HepG2 (cell line): ENCODE measurements at regions not wholly inside any gene's neighbourhood (a gene's known extent, or its start where the extent isn't known, plus 50 kb on each side); places are given as distances from the start of the nearest gene placed in this dataset.

ENCODE experiments used
- ATAC-seq: fragments of 200-7000 bp; cut with Tn5 transposase; 3 replicates; pipeline ENCODE4 v1.9.1; 2020; ENCODE audit warnings: mild to moderate bottlenecking, moderate library complexity
- BruUV-seq: library from RNA; stranded (reverse); fragments of 400-500 nt; replicated peaks from 2 replicates; lab custom pipeline; 2021; lab: Mats Ljungman, UMichigan
- CTCF ChIA-PET: fragments of 300-600 bp; formaldehyde crosslinking; extraction: SDS; loops from one replicate; lab custom pipeline; 2021; ENCODE audit warnings: low total read pairs, inconsistent platforms, low intra/inter-chr PET ratio; lab: Yijun Ruan, JAX
- POLR2A ChIA-PET: fragments of 350-600 bp; sonication (Branson Sonifier 250); formaldehyde crosslinking; loops from one replicate; lab custom pipeline; 2020; ENCODE audit warnings: antibody characterized with exemption, inconsistent platforms; lab: Yijun Ruan, JAX
- DNase-seq: peaks from one replicate; pipeline ENCODE4 v3.0.0-alpha.2; 2015; ENCODE audit warnings: low spot score
- FAIRE-seq: peaks from 3 replicates; lab custom pipeline; 2011; peaks lifted over from hg19 to GRCh38; lab: Jason Lieb, UNC
- H2AFZ ChIP-seq: one replicate; pipeline ENCODE4 v1.6.1; 2011; ENCODE audit warnings: low read length, inconsistent platforms
- H3K27ac ChIP-seq: fragments of 300-600 bp; 3 replicates; pipeline ENCODE4 v1.8.0; 2011; ENCODE audit warnings: mixed run types, mild to moderate bottlenecking, mixed read lengths, low read length, inconsistent platforms; ENCODE audit not compliant: insufficient read depth; ENCODE audit errors: extremely low read length
- H3K27me3 ChIP-seq, 2 experiments: fragments of 200-600 bp in 1 of 2; 2 replicates in 1 of 2; 3 replicates in 1 of 2; pipeline versions ENCODE4 v1.6.0 to v1.8.0; 2011; ENCODE audit warnings: low read length in 2 of 2, mild to moderate bottlenecking in 2 of 2, moderate library complexity in 2 of 2, inconsistent platforms in 1 of 2; ENCODE audit not compliant: insufficient read depth in 2 of 2, control insufficient read depth in 1 of 2
- H3K36me3 ChIP-seq, 2 experiments: fragments of 200-600 bp in 1 of 2; replicated peaks in 1 of 2; 2 replicates in 1 of 2; 3 replicates in 1 of 2; pipeline versions ENCODE4 v1.5.1 to v1.8.0; 2011; ENCODE audit warnings: low read length in 2 of 2, inconsistent platforms in 1 of 2; ENCODE audit not compliant: insufficient read depth in 2 of 2, control insufficient read depth in 1 of 2
- H3K4me1 ChIP-seq: 2 replicates; pipeline ENCODE4 v1.5.1; 2012; ENCODE audit warnings: low read length, inconsistent platforms; ENCODE audit not compliant: insufficient read depth
- H3K4me2 ChIP-seq: 2 replicates; pipeline ENCODE4 v1.6.0; 2011; ENCODE audit warnings: low read depth, low read length, inconsistent platforms
- H3K4me3 ChIP-seq, 3 experiments: fragments of 200-600 bp in 1 of 3; sonication (generic), shearing (Covaris generic) in 1 of 3; replicated peaks in 1 of 3; 2 replicates each; pipeline ENCODE4 v1.5.1; 2011 to 2016; ENCODE audit warnings: low read length in 3 of 3, inconsistent platforms in 2 of 3, low read depth in 2 of 3, mild to moderate bottlenecking in 2 of 3, control low read depth in 1 of 3, mixed read lengths in 1 of 3; ENCODE audit not compliant: insufficient read depth in 1 of 3
- H3K79me2 ChIP-seq: one replicate; pipeline ENCODE4 v1.6.1; 2011; ENCODE audit warnings: low read length, inconsistent platforms; ENCODE audit not compliant: insufficient read depth
- H3K9ac ChIP-seq: 2 replicates; pipeline ENCODE4 v1.6.0; 2011; ENCODE audit warnings: mild to moderate bottlenecking, low read depth, low read length, inconsistent platforms; ENCODE audit not compliant: insufficient read depth
- H3K9me3 ChIP-seq: 2 replicates; pipeline ENCODE4 v1.5.1; 2012; ENCODE audit warnings: mild to moderate bottlenecking, low read length
- H4K20me1 ChIP-seq: 2 replicates; pipeline ENCODE4 v1.6.0; 2011; ENCODE audit warnings: inconsistent platforms, mild to moderate bottlenecking, low read length, moderate library complexity; ENCODE audit not compliant: insufficient read depth
- ERF ChIP-seq: IDR thresholded peaks from 2 replicates; pipeline ENCODE4 v1.6.1; 2018; ENCODE audit warnings: missing biosample characterization, missing genetic modification reagents
- GATAD2A ChIP-seq: IDR thresholded peaks from 2 replicates; pipeline ENCODE4 v1.6.1; 2016
- GFI1 ChIP-seq: sonication (generic); formaldehyde crosslinking; IDR thresholded peaks from 2 replicates; pipeline ENCODE4 v1.5.0; 2020; ENCODE audit warnings: missing genetic modification reagents, mild to moderate bottlenecking, borderline replicate concordance
- HMG20A ChIP-seq: IDR thresholded peaks from 2 replicates; pipeline ENCODE4 v1.6.1; 2016; ENCODE audit warnings: borderline replicate concordance
- JDP2 ChIP-seq: sonication (generic); formaldehyde crosslinking; IDR thresholded peaks from 2 replicates; pipeline ENCODE4 v1.8.1; 2022; ENCODE audit warnings: missing genetic modification reagents, borderline replicate concordance
- KAT8 ChIP-seq: IDR thresholded peaks from 2 replicates; pipeline ENCODE4 v1.6.1; 2016; ENCODE audit warnings: missing genetic modification reagents, missing compliant biosample characterization
- LCORL ChIP-seq, 2 experiments: fragments of 450-650 bp in 1 of 2; sonication (generic) in 1 of 2; formaldehyde crosslinking in 1 of 2; IDR thresholded peaks; 2 replicates each; pipeline versions ENCODE4 v1.5.0 to v1.6.1; 2017 to 2020; ENCODE audit warnings: antibody characterized with exemption in 1 of 2, missing genetic modification reagents in 1 of 2
- MAFF ChIP-seq: IDR thresholded peaks from 2 replicates; pipeline ENCODE4 v1.6.1; 2011; ENCODE audit warnings: low read depth, low read length, improper control_type of control experiment
- SMYD3 ChIP-seq: sonication (generic); formaldehyde crosslinking; IDR thresholded peaks from 2 replicates; pipeline ENCODE4 v1.8.1; 2023; ENCODE audit warnings: mild to moderate bottlenecking, missing genetic modification reagents
- TRIM22 ChIP-seq: fragments of 450-650 bp; IDR thresholded peaks from 2 replicates; pipeline ENCODE4 v1.6.1; 2017
- ZBTB49 ChIP-seq: sonication (generic); formaldehyde crosslinking; IDR thresholded peaks from 2 replicates; pipeline ENCODE4 v1.4.0; 2020; ENCODE audit warnings: missing genetic modification reagents, borderline replicate concordance
- ZNF205 ChIP-seq: IDR thresholded peaks from 2 replicates; pipeline ENCODE4 v1.6.1; 2018; ENCODE audit warnings: missing biosample characterization, missing genetic modification reagents
- ZNF619 ChIP-seq: sonication (generic); formaldehyde crosslinking; IDR thresholded peaks from 2 replicates; pipeline ENCODE4 v1.4.0; 2020; ENCODE audit warnings: mild to moderate bottlenecking, missing genetic modification reagents
- ZSCAN31 ChIP-seq: sonication (generic); formaldehyde crosslinking; IDR thresholded peaks from 2 replicates; pipeline ENCODE4 v1.5.0; 2020; ENCODE audit warnings: low read depth, mild to moderate bottlenecking, missing genetic modification reagents
- WGBS: methylation state at CpG from one replicate; pipeline ENCODE4 v1.1.6; 2017; ENCODE audit warnings: low lambda C conversion rate; 5-methylcytosine and 5-hydroxymethylcytosine counted together
- in situ Hi-C: cut with HindIII; loops from 2 replicates; pipeline ENCODE4 v1.10.0; 2017; ENCODE audit warnings: low pct_unique_long_range_greater_than_20kb; ENCODE audit not compliant: extremely low pct_ligation_motif_present
- intact Hi-C: fragments of 100-400 bp; cut with micrococcal nuclease; formaldehyde crosslinking; loops from one replicate; pipeline ENCODE4 v1.10.0; 2022; ENCODE audit not compliant: unreplicated experiment
- TF ChIP-seq, protein P1 (sequence below): IDR thresholded peaks from 2 replicates; pipeline ENCODE4 v1.6.1; 2012; ENCODE audit warnings: inconsistent platforms

- TF ChIP-seq LCORL (IDR thresholded peaks at IDR 0.05) (no peak), LCORL (CRISPR knock-in tag; IDR thresholded peaks at IDR 0.05) (no peak), ZNF205 (CRISPR knock-in tag) (no peak), GATAD2A (CRISPR knock-in tag) (peak; percentile 78), HMG20A (CRISPR knock-in tag) (peak; percentile 36; the same call in 1 of the 2 replicates), KAT8 (CRISPR knock-in tag) (peak; percentile 24; the same call in 1 of the 2 replicates)
- TF ChIP-seq, protein P1, sequence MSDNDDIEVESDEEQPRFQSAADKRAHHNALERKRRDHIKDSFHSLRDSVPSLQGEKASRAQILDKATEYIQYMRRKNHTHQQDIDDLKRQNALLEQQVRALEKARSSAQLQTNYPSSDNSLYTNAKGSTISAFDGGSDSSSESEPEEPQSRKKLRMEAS: no peak
- TF ChIP-seq, all 625 proteins: peak for 63
Observed at GRCh38 chr15:100721758-100722550, 119.6 kb downstream of the ASB7 start (continued).

DNA sequence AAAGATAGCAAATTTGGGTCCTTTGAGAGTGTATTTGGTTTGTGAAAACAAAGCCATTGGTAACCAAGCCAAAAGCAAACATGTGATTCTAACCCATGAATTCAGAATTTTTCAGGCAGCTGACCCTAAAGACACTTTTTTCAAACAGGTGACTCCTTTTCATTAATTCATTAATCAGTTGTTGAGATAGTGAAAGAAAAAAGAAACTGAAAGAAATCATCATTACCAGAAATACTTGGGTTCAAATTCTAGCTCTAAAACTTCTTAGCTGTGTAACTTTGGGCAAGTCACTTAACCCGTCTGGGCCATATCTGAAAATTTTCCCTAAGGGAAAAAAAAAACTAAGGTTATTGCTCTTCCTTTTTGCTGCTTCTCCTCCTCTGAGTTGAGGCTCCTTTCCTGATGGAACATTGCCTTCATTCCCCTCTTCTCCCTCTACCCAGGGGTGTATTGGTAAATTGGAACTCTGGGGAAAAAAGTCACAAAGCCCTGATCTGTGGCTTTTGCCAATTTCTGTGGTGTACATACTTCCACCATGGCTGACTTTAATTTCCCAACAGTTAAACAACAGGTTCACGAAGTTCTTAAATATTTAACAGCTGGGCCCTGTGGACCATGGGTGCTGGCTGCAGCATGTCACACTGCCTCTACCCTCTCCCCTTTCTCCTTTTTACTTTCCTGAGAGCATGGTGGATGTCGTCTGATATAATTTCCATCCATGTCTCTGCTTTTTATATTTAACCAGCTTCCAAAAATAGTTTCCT lies 120.3 kb downstream of the ASB7 start:
- no peak for ATAC-seq
- H3K9ac ChIP-seq: no peak overlapping the region
- H3K4me1 ChIP-seq: peaks cover 39% of the 10 kb centered on the region
- H3K27me3 ChIP-seq: peaks cover 0 to 10% of the 10 kb centered on the region in 2 experiments; a peak in 2 of 5 replicates
- in situ Hi-C loops (no loop called here), intact Hi-C loops (no loop called here)
- DNase-seq: no peak
- no peaks in the 10 kb centered on the region for H3K9me3 ChIP-seq
- WGBS: 58% methylated on average over 3 of the region's 3 CpGs
- ChIA-PET POLR2A (no interaction called here), CTCF (no interaction called here)
- FAIRE-seq: peak; percentile 37
- no peaks in the 10 kb centered on the region for H3K79me2 ChIP-seq
- no TSS peak for BruUV-seq
- H4K20me1 ChIP-seq: 0 out of 2 replicates have a peak, but pooled peaks cover under 1% of the 10 kb centered on the region
- H3K4me3 ChIP-seq: no peak overlapping the region
- no peaks in the 10 kb centered on the region for H3K36me3 ChIP-seq
- H3K27ac ChIP-seq: no peak overlapping the region
- H3K4me2 ChIP-seq: peak overlapping the region; percentile 33; the same call in 1 of the 2 replicates
- H2AFZ ChIP-seq: no peak overlapping the region
- TF ChIP-seq SMYD3 (CRISPR knock-in tag) (no peak), MAFF (no peak), ZSCAN31 (CRISPR knock-in tag) (no peak), ZBTB49 (no peak), TRIM22 (no peak), ERF (CRISPR knock-in tag) (no peak), LCORL (IDR thresholded peaks at IDR 0.05) (no peak), LCORL (CRISPR knock-in tag; IDR thresholded peaks at IDR 0.05) (no peak), ZNF619 (CRISPR knock-in tag) (no peak), JDP2 (CRISPR knock-in tag) (no peak), GFI1 (CRISPR knock-in tag) (no peak)
